ENCODE measurements at regions not wholly inside any gene's neighbourhood (a gene's known extent, or its start where the extent isn't known, plus 50 kb on each side); places are given as distances from the start of the nearest gene placed in this dataset.

DNA sequence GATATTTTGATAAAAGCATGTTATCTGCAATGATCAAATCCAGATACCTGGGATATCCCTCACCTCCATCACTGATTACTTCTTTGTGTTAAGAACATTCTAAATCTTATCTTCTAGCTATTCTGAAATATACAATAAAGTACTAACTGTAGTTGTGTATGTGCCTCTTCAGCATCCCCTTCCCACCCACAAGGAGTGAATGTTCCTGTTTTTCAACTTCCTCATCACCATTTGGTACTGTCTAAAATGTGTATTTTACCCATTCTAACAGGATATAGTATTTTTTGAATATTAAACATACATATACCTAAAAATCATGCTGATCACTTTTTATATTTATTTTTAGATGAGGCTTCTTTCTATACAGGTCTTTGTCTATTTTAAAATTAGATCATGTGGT is 1252.6 kb downstream of the TMEM121 start:
- no peak overlapping the region for H3K4me2 ChIP-seq (ENCODE audit: low read length)
- no peaks in the 10 kb centered on the region for H3K9me2 ChIP-seq (replicated peaks; ENCODE audit: low read length)
- ATAC-seq (no peak), DNase-seq (no peak)
- H3K4me1 ChIP-seq (ENCODE audit: insufficient read depth, low read length), result no peaks in the 10 kb centered on the region
- no peak overlapping the region for H3K27ac ChIP-seq (ENCODE audit: low read length)
- no peaks in the 10 kb centered on the region for H3K79me2 ChIP-seq (ENCODE audit: low read length)
- no peaks in the 10 kb centered on the region for H3F3A ChIP-seq (ENCODE audit: low read length, unreplicated experiment)
- H2AFZ ChIP-seq (ENCODE audit: low read length), result no peak overlapping the region
- POLR2A ChIA-PET (ENCODE audit: unreplicated experiment), result no interaction called here
- H3K9me3 ChIP-seq (ENCODE audit: low read length), result 0 out of 2 replicates have a peak, but pooled peaks cover 8% of the 10 kb centered on the region
- H3K27me3 ChIP-seq (ENCODE audit: low read length), result no peaks in the 10 kb centered on the region
- CTCF ChIA-PET, result no interaction called here
- H3K36me3 ChIP-seq (ENCODE audit: low read depth, low read length), result no peaks in the 10 kb centered on the region
- intact Hi-C loops (cut with micrococcal nuclease), result no loop called here
- no TSS peak for BruUV-seq (replicated peaks)
- H3K4me3 ChIP-seq (ENCODE audit: low read length), result no peak overlapping the region
- no peaks in the 10 kb centered on the region for H4K20me1 ChIP-seq (ENCODE audit: low read length)
- no peak overlapping the region for H3K9ac ChIP-seq (ENCODE audit: low read length)
- TF ChIP-seq, protein P1, sequence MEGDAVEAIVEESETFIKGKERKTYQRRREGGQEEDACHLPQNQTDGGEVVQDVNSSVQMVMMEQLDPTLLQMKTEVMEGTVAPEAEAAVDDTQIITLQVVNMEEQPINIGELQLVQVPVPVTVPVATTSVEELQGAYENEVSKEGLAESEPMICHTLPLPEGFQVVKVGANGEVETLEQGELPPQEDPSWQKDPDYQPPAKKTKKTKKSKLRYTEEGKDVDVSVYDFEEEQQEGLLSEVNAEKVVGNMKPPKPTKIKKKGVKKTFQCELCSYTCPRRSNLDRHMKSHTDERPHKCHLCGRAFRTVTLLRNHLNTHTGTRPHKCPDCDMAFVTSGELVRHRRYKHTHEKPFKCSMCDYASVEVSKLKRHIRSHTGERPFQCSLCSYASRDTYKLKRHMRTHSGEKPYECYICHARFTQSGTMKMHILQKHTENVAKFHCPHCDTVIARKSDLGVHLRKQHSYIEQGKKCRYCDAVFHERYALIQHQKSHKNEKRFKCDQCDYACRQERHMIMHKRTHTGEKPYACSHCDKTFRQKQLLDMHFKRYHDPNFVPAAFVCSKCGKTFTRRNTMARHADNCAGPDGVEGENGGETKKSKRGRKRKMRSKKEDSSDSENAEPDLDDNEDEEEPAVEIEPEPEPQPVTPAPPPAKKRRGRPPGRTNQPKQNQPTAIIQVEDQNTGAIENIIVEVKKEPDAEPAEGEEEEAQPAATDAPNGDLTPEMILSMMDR (conservative IDR thresholded peaks at IDR 0.05; ENCODE audit: low read depth, low read length), result no peak
- TF ChIP-seq EZH2 (IDR thresholded peaks at IDR 0.05; ENCODE audit: low read length, unreplicated experiment) (no peak), EZH2phosphoT487 (IDR thresholded peaks at IDR 0.05; ENCODE audit: borderline replicate concordance, low read length) (no peak)

DNA sequence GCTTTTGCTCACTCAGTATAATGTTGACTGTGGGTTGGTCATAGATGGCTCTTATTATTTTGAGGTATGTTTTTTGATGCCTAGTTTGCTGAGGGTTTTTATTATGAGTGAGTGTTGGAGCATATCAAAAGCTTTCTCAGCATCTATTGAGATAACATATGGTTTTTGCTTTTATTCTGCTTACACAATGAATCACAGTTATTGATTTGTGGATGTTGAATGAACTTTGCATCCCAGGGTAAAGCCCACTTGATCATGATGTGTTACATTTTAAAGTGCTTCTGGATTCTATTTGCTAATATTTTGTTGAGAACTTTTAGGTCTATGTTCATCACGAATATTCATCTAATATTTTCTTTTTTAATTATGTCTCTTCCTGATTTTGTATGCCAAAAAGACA is 1260.3 kb downstream of the TMEM121 start:
- DNase-seq (no peak), ATAC-seq (no peak)
- Histone ChIP-seq H3K4me2 (ENCODE audit: low read length) (no peak overlapping the region), H3K9me2 (replicated peaks; ENCODE audit: low read length) (no peaks in the 10 kb centered on the region), H3K27ac (ENCODE audit: low read length) (no peak overlapping the region), H3F3A (ENCODE audit: low read length, unreplicated experiment) (no peaks in the 10 kb centered on the region), H4K20me1 (ENCODE audit: low read length) (no peaks in the 10 kb centered on the region), H3K36me3 (ENCODE audit: low read depth, low read length) (no peaks in the 10 kb centered on the region), H2AFZ (ENCODE audit: low read length) (no peak overlapping the region), H3K27me3 (ENCODE audit: low read length) (no peaks in the 10 kb centered on the region), H3K4me3 (ENCODE audit: low read length) (no peak overlapping the region), H3K4me1 (ENCODE audit: insufficient read depth, low read length) (no peaks in the 10 kb centered on the region), H3K9me3 (ENCODE audit: low read length) (0 out of 2 replicates have a peak, but pooled peaks cover 5% of the 10 kb centered on the region), H3K79me2 (ENCODE audit: low read length) (no peaks in the 10 kb centered on the region), H3K9ac (ENCODE audit: low read length) (no peak overlapping the region)
- TF ChIP-seq, protein P1 (conservative IDR thresholded peaks at IDR 0.05; ENCODE audit: low read depth, low read length), result no peak
- no peak for TF ChIP-seq EZH2phosphoT487 (IDR thresholded peaks at IDR 0.05; ENCODE audit: borderline replicate concordance, low read length)
- no peak for TF ChIP-seq EZH2 (IDR thresholded peaks at IDR 0.05; ENCODE audit: low read length, unreplicated experiment)
- POLR2A ChIA-PET (ENCODE audit: unreplicated experiment), result no interaction called here
- CTCF ChIA-PET, result no interaction called here
- no TSS peak for BruUV-seq (replicated peaks)
- intact Hi-C loops (cut with micrococcal nuclease), result no loop called here

DNA sequence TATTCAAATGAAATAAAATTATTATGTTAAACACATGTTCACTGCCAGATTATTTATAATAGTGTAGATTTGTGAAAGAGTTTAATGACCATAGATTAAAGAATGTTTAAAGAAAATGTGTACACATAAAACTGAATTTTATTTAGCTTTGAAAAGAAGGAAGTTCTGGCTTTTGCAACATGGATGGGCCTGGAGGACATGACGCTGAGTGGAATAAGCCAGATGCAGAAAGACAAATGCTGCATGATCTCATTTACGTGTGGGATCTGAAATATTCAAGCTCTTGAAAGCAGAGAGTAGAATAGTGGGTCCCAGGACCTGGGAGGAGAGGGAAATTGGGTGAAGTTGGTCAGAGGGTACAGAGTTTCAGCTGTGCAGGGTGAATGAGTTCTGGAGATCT is 1261.2 kb downstream of the TMEM121 start:
- ChIA-PET CTCF (no interaction called here), POLR2A (ENCODE audit: unreplicated experiment) (no interaction called here)
- no TSS peak for BruUV-seq (replicated peaks)
- Histone ChIP-seq H3F3A (ENCODE audit: low read length, unreplicated experiment) (no peaks in the 10 kb centered on the region), H3K27ac (ENCODE audit: low read length) (no peak overlapping the region), H3K4me1 (ENCODE audit: insufficient read depth, low read length) (no peaks in the 10 kb centered on the region), H3K27me3 (ENCODE audit: low read length) (no peaks in the 10 kb centered on the region), H3K4me3 (ENCODE audit: low read length) (no peak overlapping the region), H3K9me3 (ENCODE audit: low read length) (0 out of 2 replicates have a peak, but pooled peaks cover 5% of the 10 kb centered on the region), H3K36me3 (ENCODE audit: low read depth, low read length) (no peaks in the 10 kb centered on the region), H2AFZ (ENCODE audit: low read length) (no peak overlapping the region), H3K9me2 (replicated peaks; ENCODE audit: low read length) (no peaks in the 10 kb centered on the region), H3K79me2 (ENCODE audit: low read length) (no peaks in the 10 kb centered on the region), H3K4me2 (ENCODE audit: low read length) (no peak overlapping the region), H3K9ac (ENCODE audit: low read length) (no peak overlapping the region), H4K20me1 (ENCODE audit: low read length) (no peaks in the 10 kb centered on the region)
- TF ChIP-seq, protein P1 (conservative IDR thresholded peaks at IDR 0.05; ENCODE audit: low read depth, low read length), result no peak
- no peak for TF ChIP-seq EZH2phosphoT487 (IDR thresholded peaks at IDR 0.05; ENCODE audit: borderline replicate concordance, low read length)
- intact Hi-C loops (cut with micrococcal nuclease), result no loop called here
- DNase-seq (no peak), ATAC-seq (no peak)
